Fibroblast of peridontal ligament (primary cell): ENCODE measurements at regions not wholly inside any gene's neighbourhood (a gene's known extent, or its start where the extent isn't known, plus 50 kb on each side); places are given as distances from the start of the nearest gene placed in this dataset.

Experiments used
- DNase-seq: peaks from one replicate; pipeline ENCODE4 v3.0.0-alpha.2; 2010; ENCODE audit errors: extremely low read depth

- DNase-seq, result peak; percentile 93
These were observed 99.8 kb upstream of the CDH5 start for GRCh38 chr16:66266436-66267291.

- no peak for DNase-seq
These were observed 100.8 kb upstream of the CDH5 start for GRCh38 chr16:66265556-66266141.

GRCh38 chr16:66265048-66265415 is 101.5 kb upstream of the CDH5 start:
- DNase-seq, result no peak

GRCh38 chr16:66264311-66265047 is 102.0 kb upstream of the CDH5 start:
- DNase-seq, result no peak

- no peak for DNase-seq
These were observed 102.5 kb upstream of the CDH5 start for GRCh38 chr16:66263973-66264310.

GRCh38 chr16:66263168-66263972 is 103.1 kb upstream of the CDH5 start:
- DNase-seq, result no peak

- peak; percentile 53 for DNase-seq
These were observed 104.0 kb upstream of the CDH5 start for GRCh38 chr16:66262253-66263167.

GRCh38 chr16:66261826-66262225 is 104.7 kb upstream of the CDH5 start:
- DNase-seq, result no peak

- no peak for DNase-seq
These were observed 105.8 kb upstream of the CDH5 start for GRCh38 chr16:66260522-66261254.

GRCh38 chr16:66258916-66259845 is 107.3 kb upstream of the CDH5 start:
- no peak for DNase-seq

- no peak for DNase-seq
These were observed 109.6 kb upstream of the CDH5 start for GRCh38 chr16:66256919-66257318.

- DNase-seq, result no peak
These were observed 110.8 kb upstream of the CDH5 start for GRCh38 chr16:66255647-66256046.

GRCh38 chr16:66254751-66255150 is 111.7 kb upstream of the CDH5 start:
- peak; percentile 81 for DNase-seq

GRCh38 chr16:66254106-66254505 is 112.4 kb upstream of the CDH5 start:
- no peak for DNase-seq

GRCh38 chr16:66251476-66252160 is 114.9 kb upstream of the CDH5 start:
- DNase-seq, result no peak

- DNase-seq, result peak; percentile 63
These were observed 115.6 kb upstream of the CDH5 start for GRCh38 chr16:66250686-66251431.

GRCh38 chr16:66247516-66248481 is 118.7 kb upstream of the CDH5 start:
- peak; percentile 68 for DNase-seq
